BLaER1 (cell line): ENCODE measurements at regions not wholly inside any gene's neighbourhood (a gene's known extent, or its start where the extent isn't known, plus 50 kb on each side); places are given as distances from the start of the nearest gene placed in this dataset.

Source experiments
- H3K27ac ChIP-seq: shearing (Covaris generic); formaldehyde crosslinking; 2 replicates; pipeline ENCODE4 v1.8.1; 2022
- H3K27me3 ChIP-seq: shearing (Covaris generic); formaldehyde crosslinking; 2 replicates; pipeline ENCODE4 v1.8.1; 2022
- H3K36me3 ChIP-seq: shearing (Covaris generic); formaldehyde crosslinking; 2 replicates; pipeline ENCODE4 v1.8.1; 2022
- H3K4me1 ChIP-seq: shearing (Covaris generic); formaldehyde crosslinking; 2 replicates; pipeline ENCODE4 v1.8.1; 2022
- H3K4me2 ChIP-seq: shearing (Covaris generic); formaldehyde crosslinking; 2 replicates; pipeline ENCODE4 v1.8.1; 2022
- H3K4me3 ChIP-seq: shearing (Covaris generic); formaldehyde crosslinking; 2 replicates; pipeline ENCODE4 v1.8.1; 2022
- H3K9ac ChIP-seq: shearing (Covaris generic); formaldehyde crosslinking; 2 replicates; pipeline ENCODE4 v1.8.1; 2022
- H3K9me3 ChIP-seq: shearing (Covaris generic); formaldehyde crosslinking; 2 replicates; pipeline ENCODE4 v1.8.1; 2022
- H4K20me1 ChIP-seq: shearing (Covaris generic); formaldehyde crosslinking; 2 replicates; pipeline ENCODE4 v1.8.1; 2022
- Cebpa-rat ChIP-seq: shearing (Covaris generic); IDR thresholded peaks from 2 replicates; pipeline ENCODE4 v1.8.1; 2022

GRCh38 chr7:24407965-24408364 is 124.0 kb downstream of the NPY start:
- peaks cover 7% of the 10 kb centered on the region for H3K4me1 ChIP-seq
- no peak overlapping the region for H3K4me2 ChIP-seq
- H3K9me3 ChIP-seq = peaks cover under 1% of the 10 kb centered on the region; the same call in 1 of the 2 replicates
- H3K4me3 ChIP-seq = no peak overlapping the region
- no peak overlapping the region for H3K9ac ChIP-seq
- H3K27me3 ChIP-seq = no peaks in the 10 kb centered on the region
- no peak overlapping the region for H3K27ac ChIP-seq
- no peaks in the 10 kb centered on the region for H4K20me1 ChIP-seq
- no peaks in the 10 kb centered on the region for H3K36me3 ChIP-seq
- TF ChIP-seq Cebpa-rat = no peak

GRCh38 chr7:24408798-24409430 is 124.9 kb downstream of the NPY start:
- TF ChIP-seq Cebpa-rat = no peak
- H3K9ac ChIP-seq = no peak overlapping the region
- no peak overlapping the region for H3K4me2 ChIP-seq
- no peaks in the 10 kb centered on the region for H4K20me1 ChIP-seq
- no peak overlapping the region for H3K27ac ChIP-seq
- H3K4me3 ChIP-seq = no peak overlapping the region
- H3K27me3 ChIP-seq = no peaks in the 10 kb centered on the region
- peaks cover 7% of the 10 kb centered on the region for H3K4me1 ChIP-seq
- no peaks in the 10 kb centered on the region for H3K36me3 ChIP-seq
- peaks cover 8% of the 10 kb centered on the region for H3K9me3 ChIP-seq

- Histone ChIP-seq H3K4me1 (peaks cover 7% of the 10 kb centered on the region), H3K9ac (no peak overlapping the region), H4K20me1 (no peaks in the 10 kb centered on the region), H3K4me3 (no peak overlapping the region), H3K27ac (no peak overlapping the region), H3K4me2 (no peak overlapping the region), H3K36me3 (no peaks in the 10 kb centered on the region), H3K27me3 (no peaks in the 10 kb centered on the region), H3K9me3 (peaks cover 14% of the 10 kb centered on the region)
- TF ChIP-seq Cebpa-rat = no peak
Observed at GRCh38 chr7:24409431-24410024, 125.5 kb downstream of the NPY start.

- Histone ChIP-seq H3K9me3 (peaks cover 17% of the 10 kb centered on the region), H3K9ac (no peak overlapping the region), H3K4me1 (peaks cover 3% of the 10 kb centered on the region), H4K20me1 (no peaks in the 10 kb centered on the region), H3K4me2 (no peak overlapping the region), H3K4me3 (no peak overlapping the region), H3K36me3 (no peaks in the 10 kb centered on the region), H3K27ac (no peak overlapping the region), H3K27me3 (no peaks in the 10 kb centered on the region)
- TF ChIP-seq Cebpa-rat = no peak
Observed at GRCh38 chr7:24411226-24411625, 127.2 kb downstream of the NPY start.

- no peak overlapping the region for H3K9ac ChIP-seq
Observed at GRCh38 chr7:24417526-24418120, 133.6 kb downstream of the NPY start.

GRCh38 chr7:24419077-24419476 is 135.1 kb downstream of the NPY start:
- Histone ChIP-seq H3K4me3 (no peak overlapping the region), H3K27ac (no peak overlapping the region), H3K4me1 (no peaks in the 10 kb centered on the region), H3K4me2 (no peak overlapping the region), H4K20me1 (no peaks in the 10 kb centered on the region), H3K27me3 (no peaks in the 10 kb centered on the region), H3K36me3 (no peaks in the 10 kb centered on the region), H3K9me3 (peaks cover 9% of the 10 kb centered on the region), H3K9ac (no peak overlapping the region)
- TF ChIP-seq Cebpa-rat = no peak

More at GRCh38 chr7:24417526-24418120, 133.6 kb downstream of the NPY start:
- H3K4me2 ChIP-seq = no peak overlapping the region
- peaks cover 17% of the 10 kb centered on the region for H3K9me3 ChIP-seq
- H4K20me1 ChIP-seq = no peaks in the 10 kb centered on the region
- H3K4me3 ChIP-seq = no peak overlapping the region
- H3K27me3 ChIP-seq = no peaks in the 10 kb centered on the region
- TF ChIP-seq Cebpa-rat = no peak
- H3K27ac ChIP-seq = no peak overlapping the region
- no peaks in the 10 kb centered on the region for H3K4me1 ChIP-seq
- H3K36me3 ChIP-seq = no peaks in the 10 kb centered on the region

DNA sequence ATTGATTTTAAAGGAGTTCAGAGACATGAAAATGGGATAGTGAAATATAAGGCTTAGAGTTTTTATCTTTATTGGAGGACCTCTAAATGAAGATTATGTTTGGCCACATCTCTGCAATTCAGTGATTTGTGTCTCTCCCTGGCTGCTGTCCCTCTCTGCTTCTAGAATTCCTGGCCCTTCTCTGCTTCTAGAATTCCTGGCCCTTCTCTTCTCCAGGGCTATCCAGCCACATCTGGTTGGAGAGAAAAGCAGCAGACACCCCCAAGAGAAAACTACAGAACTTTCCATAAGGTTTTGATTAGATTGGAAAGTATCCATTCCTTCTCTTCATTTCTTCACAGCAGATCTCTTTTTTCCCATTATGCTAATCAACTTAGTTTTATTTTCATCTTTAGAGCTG is 135.5 kb downstream of the NPY start:
- TF ChIP-seq Cebpa-rat = no peak

DNA sequence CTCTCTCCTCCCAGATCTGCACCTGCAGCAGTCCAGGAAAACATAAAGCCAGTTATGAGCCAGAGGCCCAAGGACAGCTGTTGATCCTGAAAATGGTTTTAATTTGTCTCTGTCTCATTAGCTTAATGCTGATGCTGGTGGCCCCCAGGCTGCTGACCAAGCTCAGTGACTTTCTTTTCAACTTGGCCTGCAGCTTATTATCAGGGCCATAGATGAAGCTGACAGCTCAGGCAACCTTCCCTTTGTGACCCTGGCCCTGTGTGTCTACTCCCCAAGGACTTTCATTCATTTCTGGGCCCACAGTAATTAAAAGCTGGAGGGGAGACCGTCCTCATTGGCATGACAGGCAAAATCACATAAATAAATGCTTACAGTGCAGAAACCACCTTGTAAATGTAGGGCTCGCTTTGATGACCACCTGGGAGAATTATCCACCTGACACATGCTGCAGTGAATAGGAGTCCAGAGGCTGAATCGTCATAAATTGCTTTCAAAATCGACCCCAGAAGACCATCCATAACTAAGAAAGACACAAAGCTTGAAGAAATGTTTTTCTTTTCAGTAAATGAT is 138.5 kb downstream of the NPY start:
- no peak for TF ChIP-seq Cebpa-rat
- Histone ChIP-seq H3K4me3 (no peak overlapping the region), H3K9ac (no peak overlapping the region), H3K27ac (no peak overlapping the region), H3K27me3 (no peaks in the 10 kb centered on the region), H3K4me1 (no peaks in the 10 kb centered on the region), H4K20me1 (no peaks in the 10 kb centered on the region), H3K9me3 (peaks cover 36% of the 10 kb centered on the region), H3K4me2 (no peak overlapping the region), H3K36me3 (no peaks in the 10 kb centered on the region)

More for the DNA sequence above, 135.5 kb downstream of the NPY start:
- Histone ChIP-seq H3K4me1 (no peaks in the 10 kb centered on the region), H3K9me3 (peaks cover 9% of the 10 kb centered on the region), H3K4me3 (no peak overlapping the region), H3K4me2 (no peak overlapping the region), H3K27ac (no peak overlapping the region), H4K20me1 (no peaks in the 10 kb centered on the region), H3K9ac (no peak overlapping the region), H3K36me3 (no peaks in the 10 kb centered on the region), H3K27me3 (no peaks in the 10 kb centered on the region)

DNA sequence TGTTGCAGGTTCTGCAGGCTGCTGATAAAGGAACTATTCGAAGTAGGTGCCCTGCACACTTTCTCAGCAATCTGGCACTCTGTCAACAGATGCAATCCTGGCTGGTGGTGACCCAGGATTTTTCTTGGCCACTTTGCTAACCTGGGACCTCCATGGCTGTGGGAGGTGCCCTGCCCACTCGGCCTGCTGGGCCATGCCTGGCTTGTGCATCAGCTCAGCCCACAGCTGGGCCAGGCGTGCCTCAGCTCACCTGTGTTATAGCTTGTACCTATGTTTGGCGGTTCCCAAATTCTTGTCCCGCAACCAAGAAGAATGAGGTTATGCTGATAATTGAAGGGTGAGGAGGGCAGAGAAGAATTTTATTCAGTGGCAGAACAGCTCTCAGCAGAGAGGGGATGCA is 141.7 kb downstream of the NPY start:
- Histone ChIP-seq H3K27ac (no peak overlapping the region), H3K9ac (no peak overlapping the region), H3K27me3 (no peaks in the 10 kb centered on the region), H3K4me1 (0 out of 2 replicates have a peak, but pooled peaks cover 5% of the 10 kb centered on the region), H3K9me3 (peaks cover 38% of the 10 kb centered on the region), H3K36me3 (no peaks in the 10 kb centered on the region), H3K4me2 (no peak overlapping the region), H4K20me1 (no peaks in the 10 kb centered on the region), H3K4me3 (no peak overlapping the region)
- no peak for TF ChIP-seq Cebpa-rat

- Histone ChIP-seq H3K4me2 (no peak overlapping the region), H3K9ac (no peak overlapping the region), H3K36me3 (no peaks in the 10 kb centered on the region), H3K4me3 (no peak overlapping the region), H4K20me1 (no peaks in the 10 kb centered on the region), H3K9me3 (peaks cover 38% of the 10 kb centered on the region), H3K27me3 (no peaks in the 10 kb centered on the region), H3K27ac (no peak overlapping the region), H3K4me1 (0 out of 2 replicates have a peak, but pooled peaks cover 5% of the 10 kb centered on the region)
- no peak for TF ChIP-seq Cebpa-rat
Observed at GRCh38 chr7:24427048-24427447, 143.1 kb downstream of the NPY start.
